ENCODE measurements at regions not wholly inside any gene's neighbourhood (a gene's known extent, or its start where the extent isn't known, plus 50 kb on each side); places are given as distances from the start of the nearest gene placed in this dataset.
A peak's percentile ranks its signal among the peaks of the same experiment; 100 is the strongest.

GRCh38 chr13:111645598-111646455, 325.4 kb downstream of the TEX29 start:
- no peaks in the 10 kb centered on the region for H3K9me3 ChIP-seq
- TF ChIP-seq Cebpa-rat (IDR thresholded peaks at IDR 0.05) = no peak
- H3K4me3 ChIP-seq = no peak overlapping the region
- H3K4me2 ChIP-seq = no peak overlapping the region
- no peaks in the 10 kb centered on the region for H3K4me1 ChIP-seq
- no peaks in the 10 kb centered on the region for H3K27me3 ChIP-seq
- no peaks in the 10 kb centered on the region for H4K20me1 ChIP-seq
- H3K27ac ChIP-seq = no peak overlapping the region
- H3K9ac ChIP-seq = no peak overlapping the region
- H3K36me3 ChIP-seq = no peaks in the 10 kb centered on the region

DNA sequence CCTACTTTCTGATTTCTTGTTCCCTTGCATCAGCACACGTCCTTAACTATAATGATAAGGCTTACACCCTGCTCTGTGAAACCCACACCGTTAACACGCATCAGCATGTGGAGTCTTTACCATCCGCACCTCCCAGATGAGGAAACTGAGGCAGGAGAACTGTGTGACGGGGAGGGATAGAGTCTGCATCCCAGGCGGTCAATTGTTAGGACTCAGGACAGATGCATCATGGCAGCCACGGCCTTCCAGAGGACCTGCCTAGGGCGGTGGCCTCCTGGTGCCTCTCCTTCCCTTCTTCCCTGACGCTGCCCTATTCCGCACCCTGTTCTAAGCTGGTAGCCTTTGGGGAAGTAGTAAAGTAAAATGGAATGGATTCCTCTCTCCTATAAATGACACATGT, 326.0 kb downstream of the TEX29 start:
- Histone ChIP-seq H3K9ac (no peak overlapping the region), H4K20me1 (no peaks in the 10 kb centered on the region), H3K36me3 (no peaks in the 10 kb centered on the region), H3K4me3 (no peak overlapping the region), H3K9me3 (no peaks in the 10 kb centered on the region), H3K4me1 (no peaks in the 10 kb centered on the region), H3K27ac (no peak overlapping the region), H3K4me2 (no peak overlapping the region), H3K27me3 (no peaks in the 10 kb centered on the region)
- no peak for TF ChIP-seq Cebpa-rat (IDR thresholded peaks at IDR 0.05)

- no peaks in the 10 kb centered on the region for H4K20me1 ChIP-seq
- H3K9ac ChIP-seq = no peak overlapping the region
- no peak overlapping the region for H3K4me2 ChIP-seq
- no peaks in the 10 kb centered on the region for H3K27me3 ChIP-seq
- H3K9me3 ChIP-seq = no peaks in the 10 kb centered on the region
- no peak overlapping the region for H3K27ac ChIP-seq
- no peak for TF ChIP-seq Cebpa-rat (IDR thresholded peaks at IDR 0.05)
- no peaks in the 10 kb centered on the region for H3K36me3 ChIP-seq
- H3K4me3 ChIP-seq = no peak overlapping the region
- no peaks in the 10 kb centered on the region for H3K4me1 ChIP-seq
Measured at GRCh38 chr13:111648885-111649284, 328.4 kb downstream of the TEX29 start.

DNA sequence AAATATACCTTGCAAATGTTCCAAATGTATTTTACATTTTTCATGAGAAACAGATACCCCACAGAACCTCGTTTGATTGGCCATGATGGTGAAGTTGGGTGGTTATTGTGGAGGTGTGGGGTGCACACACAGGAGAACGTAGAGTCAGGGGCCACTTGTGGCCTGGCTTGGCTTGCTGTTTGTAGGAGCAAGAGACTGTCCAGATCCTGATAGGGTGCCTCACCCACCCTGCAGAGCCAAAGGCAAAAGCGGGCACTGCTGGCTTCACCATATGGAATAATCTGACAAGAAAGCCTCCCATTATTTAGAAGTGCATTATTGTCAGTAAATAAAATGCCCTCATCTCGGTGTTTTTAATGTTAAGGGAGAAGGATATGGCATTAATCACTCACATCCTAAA, 330.2 kb downstream of the TEX29 start:
- H3K27me3 ChIP-seq = no peaks in the 10 kb centered on the region

DNA sequence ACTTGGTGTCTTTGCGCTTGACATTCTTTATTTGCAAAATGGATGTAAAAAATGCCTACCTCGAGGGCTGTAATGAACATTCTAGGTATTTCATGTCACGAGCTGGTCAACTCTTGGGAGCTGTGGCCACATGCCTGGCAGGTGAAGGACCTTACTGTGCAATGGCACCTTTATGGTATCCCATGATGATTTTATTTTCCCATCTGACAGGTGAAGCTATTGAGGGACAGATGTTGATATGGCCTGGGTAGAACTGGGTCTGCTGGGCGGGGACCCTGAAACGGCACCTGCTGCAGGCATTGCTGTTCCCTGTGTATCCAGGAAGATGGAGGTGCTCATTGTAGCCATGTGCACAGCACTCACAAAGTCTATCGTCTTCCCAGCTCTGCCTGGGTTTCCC, 332.2 kb downstream of the TEX29 start:
- no peaks in the 10 kb centered on the region for H4K20me1 ChIP-seq
- H3K27me3 ChIP-seq = no peaks in the 10 kb centered on the region
- no peak for TF ChIP-seq Cebpa-rat (IDR thresholded peaks at IDR 0.05)
- H3K4me1 ChIP-seq = peaks cover 14% of the 10 kb centered on the region
- no peaks in the 10 kb centered on the region for H3K9me3 ChIP-seq
- no peak overlapping the region for H3K4me2 ChIP-seq
- no peaks in the 10 kb centered on the region for H3K36me3 ChIP-seq
- no peak overlapping the region for H3K4me3 ChIP-seq
- no peak overlapping the region for H3K9ac ChIP-seq
- H3K27ac ChIP-seq = no peak overlapping the region

More for the DNA sequence above, 330.2 kb downstream of the TEX29 start:
- no peaks in the 10 kb centered on the region for H3K36me3 ChIP-seq
- no peaks in the 10 kb centered on the region for H4K20me1 ChIP-seq
- no peaks in the 10 kb centered on the region for H3K4me1 ChIP-seq
- H3K4me3 ChIP-seq = no peak overlapping the region
- no peak overlapping the region for H3K27ac ChIP-seq
- no peak overlapping the region for H3K4me2 ChIP-seq
- H3K9me3 ChIP-seq = no peaks in the 10 kb centered on the region
- TF ChIP-seq Cebpa-rat (IDR thresholded peaks at IDR 0.05) = no peak
- H3K9ac ChIP-seq = no peak overlapping the region

GRCh38 chr13:111654531-111654930, 334.1 kb downstream of the TEX29 start:
- H3K4me3 ChIP-seq = no peak overlapping the region
- no peak overlapping the region for H3K27ac ChIP-seq
- H4K20me1 ChIP-seq = no peaks in the 10 kb centered on the region
- no peaks in the 10 kb centered on the region for H3K9me3 ChIP-seq
- H3K27me3 ChIP-seq = no peaks in the 10 kb centered on the region
- H3K9ac ChIP-seq = no peak overlapping the region
- no peaks in the 10 kb centered on the region for H3K36me3 ChIP-seq
- no peak for TF ChIP-seq Cebpa-rat (IDR thresholded peaks at IDR 0.05)
- no peak overlapping the region for H3K4me2 ChIP-seq
- H3K4me1 ChIP-seq = peaks cover 33% of the 10 kb centered on the region

DNA sequence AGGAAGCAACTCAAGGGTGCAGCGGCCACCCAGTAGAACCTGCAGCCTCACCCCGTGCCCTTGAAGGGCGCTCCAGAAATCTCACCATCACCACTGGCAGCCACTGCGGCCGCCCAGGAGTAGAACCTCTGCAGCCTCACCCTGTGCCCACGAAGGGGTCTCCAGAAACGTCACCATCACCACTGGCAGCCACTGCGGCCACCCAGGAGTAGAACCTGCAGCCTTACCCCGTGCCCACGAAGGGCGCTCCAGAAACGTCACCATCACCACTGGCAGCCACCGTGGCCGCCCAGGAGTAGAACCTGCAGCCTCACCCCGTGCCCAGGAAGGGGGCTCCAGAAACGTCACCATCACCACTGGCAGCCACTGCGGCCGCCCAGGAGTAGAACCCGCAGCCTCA, 336.0 kb downstream of the TEX29 start:
- no peak overlapping the region for H3K27ac ChIP-seq
- no peaks in the 10 kb centered on the region for H3K9me3 ChIP-seq
- no peaks in the 10 kb centered on the region for H4K20me1 ChIP-seq
- H3K9ac ChIP-seq = no peak overlapping the region
- no peak overlapping the region for H3K4me3 ChIP-seq
- H3K4me2 ChIP-seq = peak overlapping the region; percentile 82
- peaks cover 48% of the 10 kb centered on the region for H3K4me1 ChIP-seq
- no peaks in the 10 kb centered on the region for H3K36me3 ChIP-seq
- no peaks in the 10 kb centered on the region for H3K27me3 ChIP-seq
- TF ChIP-seq Cebpa-rat (IDR thresholded peaks at IDR 0.05) = no peak

DNA sequence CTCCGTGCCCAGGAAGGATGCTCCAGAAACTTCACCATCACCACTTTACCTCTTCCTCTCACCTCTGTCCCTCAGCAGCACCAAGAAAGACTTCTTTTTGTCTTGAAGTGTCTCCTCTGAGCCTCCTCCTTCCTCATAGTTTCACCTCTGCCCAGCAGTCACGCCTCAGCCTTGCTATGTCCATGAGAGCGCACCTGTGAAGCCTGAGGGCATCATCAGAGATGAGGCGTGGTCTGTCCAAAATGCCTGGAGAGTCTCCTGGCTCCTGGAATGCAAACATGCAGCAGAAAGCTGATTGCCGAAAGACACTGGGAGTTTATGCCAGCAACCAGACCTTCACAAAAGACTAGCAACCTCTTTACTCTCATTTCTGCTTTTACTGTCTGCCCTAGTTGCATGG, 336.6 kb downstream of the TEX29 start:
- Histone ChIP-seq H3K27ac (peak overlapping the region; percentile 70; the same call in 1 of the 2 replicates), H3K27me3 (no peaks in the 10 kb centered on the region), H3K4me1 (peaks cover 48% of the 10 kb centered on the region), H3K4me3 (no peak overlapping the region), H3K4me2 (peak overlapping the region; percentile 82), H3K9ac (no peak overlapping the region), H3K36me3 (no peaks in the 10 kb centered on the region), H3K9me3 (no peaks in the 10 kb centered on the region), H4K20me1 (no peaks in the 10 kb centered on the region)
- no peak for TF ChIP-seq Cebpa-rat (IDR thresholded peaks at IDR 0.05)

- H3K4me3 ChIP-seq = no peak overlapping the region
- no peaks in the 10 kb centered on the region for H3K36me3 ChIP-seq
- peaks cover 53% of the 10 kb centered on the region for H3K4me1 ChIP-seq
- no peaks in the 10 kb centered on the region for H4K20me1 ChIP-seq
- TF ChIP-seq Cebpa-rat (IDR thresholded peaks at IDR 0.05) = no peak
- no peaks in the 10 kb centered on the region for H3K9me3 ChIP-seq
- H3K9ac ChIP-seq = peak overlapping the region; percentile 57; the same call in 1 of the 2 replicates
- no peaks in the 10 kb centered on the region for H3K27me3 ChIP-seq
- H3K4me2 ChIP-seq = peak overlapping the region; percentile 82
- peak overlapping the region; percentile 70 for H3K27ac ChIP-seq
Measured at GRCh38 chr13:111658145-111659100, 338.0 kb downstream of the TEX29 start.
